GM18909 (cell line): ENCODE measurements at regions not wholly inside any gene's neighbourhood (a gene's known extent, or its start where the extent isn't known, plus 50 kb on each side); places are given as distances from the start of the nearest gene placed in this dataset.

Source experiments
- ATAC-seq: cut with Tn5 transposase; IDR thresholded peaks from one replicate; pipeline ENCODE4 v1.9.1; 2021; ENCODE audit warnings: mild to moderate bottlenecking; ENCODE audit not compliant: unreplicated experiment, poor library complexity

- no peak for ATAC-seq
These were observed 359.9 kb upstream of the DCC start for GRCh38 chr18:51980101-51980500.

- ATAC-seq: no peak
These were observed 351.7 kb upstream of the DCC start for GRCh38 chr18:51988277-51988676.

DNA sequence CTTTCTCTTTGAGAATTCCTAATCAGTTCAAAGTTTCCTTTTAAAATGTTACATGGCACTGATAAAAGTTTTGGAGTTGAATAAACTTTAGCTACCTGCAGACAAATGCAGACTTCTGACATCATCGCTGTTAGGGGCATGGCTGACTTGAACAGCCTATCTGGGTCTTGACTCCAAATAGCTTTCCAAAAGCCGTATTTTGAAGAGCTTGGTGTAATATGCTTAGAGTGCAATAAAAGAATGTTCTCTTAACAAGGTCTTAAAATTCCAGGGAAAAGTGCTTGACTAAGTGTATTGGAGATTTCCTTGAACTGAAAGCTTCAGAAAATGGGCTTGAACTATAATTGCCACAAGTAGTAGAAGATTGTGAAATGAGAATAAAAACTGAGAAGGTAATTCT lies 342.9 kb upstream of the DCC start:
- no peak for ATAC-seq

DNA sequence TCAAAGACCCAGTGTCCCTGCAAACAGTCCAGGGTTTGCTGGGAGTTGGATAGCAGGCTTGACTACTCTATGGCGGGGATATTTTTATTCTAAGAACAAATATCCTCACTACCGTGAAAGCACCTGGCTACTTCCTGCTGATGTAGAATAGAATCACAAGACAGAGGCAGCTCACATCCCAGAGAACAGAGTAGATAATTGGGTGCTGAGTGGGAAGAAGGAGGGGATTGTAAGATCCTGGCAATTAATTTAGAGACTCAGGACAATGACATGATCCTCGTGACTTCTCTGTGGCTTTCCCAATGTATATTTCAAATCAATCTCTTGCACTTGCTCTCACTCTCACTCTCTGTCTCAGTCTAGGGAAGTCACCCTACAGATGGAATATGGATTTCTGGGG lies 341.9 kb upstream of the DCC start:
- ATAC-seq: no peak

GRCh38 chr18:51998711-51999110 lies 341.3 kb upstream of the DCC start:
- no peak for ATAC-seq

- ATAC-seq: no peak
These were observed 340.6 kb upstream of the DCC start for GRCh38 chr18:51999351-51999750.

DNA sequence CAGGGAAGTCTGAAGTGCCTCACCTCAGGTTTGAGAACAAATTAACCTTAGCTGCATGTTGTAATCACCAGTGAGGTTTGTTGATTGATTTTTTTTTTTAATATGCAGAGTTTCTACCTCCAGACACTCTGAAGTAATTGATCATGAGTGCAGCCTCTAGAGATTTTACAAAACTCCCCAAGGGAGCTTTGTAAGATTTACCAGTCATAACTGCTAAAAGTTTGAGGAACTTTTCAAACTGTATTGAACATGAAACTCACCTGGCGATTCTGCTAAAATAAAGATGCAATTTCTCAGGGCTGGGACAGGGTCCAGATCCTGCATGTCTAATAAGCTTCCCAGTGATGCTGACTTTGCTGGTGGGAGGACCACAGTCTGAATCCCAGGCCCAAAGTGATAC lies 339.6 kb upstream of the DCC start:
- no peak for ATAC-seq

GRCh38 chr18:52001106-52001505 lies 338.9 kb upstream of the DCC start:
- no peak for ATAC-seq

DNA sequence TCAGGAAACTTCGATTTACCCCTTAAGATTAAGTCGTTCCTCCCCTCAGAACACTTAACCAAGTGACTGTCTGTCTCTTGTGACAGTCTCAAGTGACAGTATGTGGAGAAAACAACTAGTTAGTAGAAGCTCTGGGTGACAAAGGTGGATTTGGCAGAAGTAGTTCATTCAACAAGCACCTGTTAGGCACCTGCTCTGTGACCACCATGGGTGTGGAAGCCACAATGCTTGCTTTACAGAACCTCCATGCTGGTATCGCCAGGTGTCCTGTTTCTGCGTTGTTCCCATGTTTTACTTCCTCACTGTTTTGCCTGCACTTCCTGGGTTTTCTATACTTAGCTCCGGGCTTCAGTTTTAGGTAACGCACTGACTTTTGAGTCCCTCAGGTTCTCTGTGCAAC lies 337.4 kb upstream of the DCC start:
- no peak for ATAC-seq

DNA sequence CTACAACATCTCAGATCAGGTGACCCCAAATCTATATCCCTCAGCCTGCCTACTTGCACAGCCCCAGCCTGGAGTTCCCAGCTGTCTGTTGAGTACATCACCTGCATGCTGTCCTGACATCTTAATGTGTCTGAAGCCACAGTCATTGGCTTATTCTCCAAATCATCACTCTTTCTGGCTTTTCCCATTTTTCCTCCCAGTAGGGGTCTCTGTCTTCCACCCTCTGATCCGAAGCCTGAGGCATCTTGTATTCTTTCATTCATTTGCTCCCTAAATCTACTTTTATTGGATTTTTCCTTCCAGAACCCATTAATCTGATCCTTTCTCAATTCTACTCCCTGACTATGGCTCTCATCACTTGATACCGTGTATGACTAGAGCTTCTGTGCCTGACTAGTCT lies 332.9 kb upstream of the DCC start:
- no peak for ATAC-seq

GRCh38 chr18:52008330-52008729 lies 331.7 kb upstream of the DCC start:
- no peak for ATAC-seq

DNA sequence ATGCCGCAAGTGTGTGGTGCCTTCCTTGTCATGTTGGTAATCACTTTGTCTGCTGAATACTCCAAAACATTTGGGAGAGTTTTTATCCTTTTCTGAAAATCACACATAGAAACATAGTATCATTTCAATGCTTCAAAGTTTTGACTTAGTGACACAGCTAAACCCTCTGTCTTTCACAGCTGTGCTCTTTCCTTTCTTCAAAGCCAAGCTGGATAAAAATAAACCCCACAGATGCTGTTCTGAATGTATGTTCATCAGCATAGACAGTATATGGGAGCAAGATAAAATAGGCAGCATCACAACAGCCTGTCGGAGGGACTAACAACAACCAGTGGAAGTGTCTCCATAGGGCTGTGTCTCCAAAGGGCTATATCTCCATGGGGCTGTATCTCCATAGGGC lies 331.3 kb upstream of the DCC start:
- ATAC-seq: no peak

GRCh38 chr18:52009958-52010357 lies 330.0 kb upstream of the DCC start:
- ATAC-seq: no peak

DNA sequence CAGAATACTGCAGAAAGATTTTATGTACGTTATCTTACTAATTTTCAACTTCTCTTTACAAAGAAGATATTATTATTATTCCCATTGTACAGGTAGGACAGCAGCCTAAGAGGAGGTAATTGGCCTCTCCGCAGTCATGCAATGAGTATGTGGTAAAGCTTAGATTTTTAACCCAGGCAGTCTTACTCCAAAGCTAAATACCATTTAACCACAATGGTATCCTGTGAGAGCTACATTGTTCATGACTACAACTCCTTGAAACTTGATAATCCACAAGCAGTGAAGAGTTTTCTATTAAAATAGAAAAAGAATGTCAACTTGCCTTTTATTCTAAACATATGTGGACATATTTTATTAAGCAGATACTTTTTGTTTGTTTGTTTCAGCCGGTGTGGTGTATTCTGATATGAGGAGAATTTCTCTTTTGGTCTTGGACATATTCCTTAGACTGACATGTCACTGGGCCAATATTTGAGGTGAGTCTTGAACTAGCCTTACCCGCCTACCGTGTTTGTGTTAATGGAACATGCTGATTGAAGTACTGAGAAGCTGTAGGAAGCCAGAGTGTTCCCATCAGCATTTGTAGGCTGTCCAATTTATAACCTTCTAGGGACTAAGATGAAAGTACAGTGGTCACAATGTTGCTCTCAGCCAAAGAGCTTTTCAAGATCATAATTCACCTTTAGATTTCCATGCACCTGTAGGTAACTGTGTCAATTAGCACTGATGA lies 293.9 kb upstream of the DCC start:
- no peak for ATAC-seq

DNA sequence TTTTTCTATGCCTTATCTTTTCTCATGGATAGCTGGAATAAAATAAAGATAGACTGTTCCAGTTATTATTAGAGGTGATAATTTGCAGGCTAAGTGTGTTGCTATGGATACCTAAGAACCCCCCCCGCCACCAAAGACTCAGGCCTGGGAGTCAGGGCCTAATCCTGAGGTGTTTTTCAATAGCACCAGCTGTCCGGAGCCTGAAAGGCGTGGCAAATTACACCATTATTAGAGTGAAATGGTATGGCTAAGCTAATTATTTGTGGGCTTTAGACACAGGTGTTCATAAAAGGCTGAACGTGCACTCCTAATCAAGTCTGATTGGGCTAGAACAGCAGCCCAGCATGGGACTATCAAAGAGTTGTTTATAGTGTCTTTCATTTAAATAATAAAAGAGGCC lies 293.2 kb upstream of the DCC start:
- no peak for ATAC-seq

DNA sequence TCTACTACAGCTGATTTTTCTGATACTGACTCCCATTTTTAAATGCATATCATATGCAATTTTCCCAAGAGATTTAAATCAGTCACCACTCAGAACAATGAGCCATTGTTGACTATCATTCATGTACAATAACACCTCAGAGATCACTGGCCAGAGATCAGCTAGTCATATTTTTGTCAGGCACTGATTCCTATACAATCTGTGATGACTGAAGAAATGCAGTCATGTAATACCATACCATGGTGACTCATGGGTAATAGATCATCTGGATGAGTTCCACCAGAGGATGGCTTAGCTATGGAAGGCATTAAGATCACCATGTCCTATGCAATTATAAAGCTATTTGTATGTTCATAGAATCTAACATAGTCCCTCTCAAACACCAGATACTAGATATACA lies 285.7 kb upstream of the DCC start:
- no peak for ATAC-seq

DNA sequence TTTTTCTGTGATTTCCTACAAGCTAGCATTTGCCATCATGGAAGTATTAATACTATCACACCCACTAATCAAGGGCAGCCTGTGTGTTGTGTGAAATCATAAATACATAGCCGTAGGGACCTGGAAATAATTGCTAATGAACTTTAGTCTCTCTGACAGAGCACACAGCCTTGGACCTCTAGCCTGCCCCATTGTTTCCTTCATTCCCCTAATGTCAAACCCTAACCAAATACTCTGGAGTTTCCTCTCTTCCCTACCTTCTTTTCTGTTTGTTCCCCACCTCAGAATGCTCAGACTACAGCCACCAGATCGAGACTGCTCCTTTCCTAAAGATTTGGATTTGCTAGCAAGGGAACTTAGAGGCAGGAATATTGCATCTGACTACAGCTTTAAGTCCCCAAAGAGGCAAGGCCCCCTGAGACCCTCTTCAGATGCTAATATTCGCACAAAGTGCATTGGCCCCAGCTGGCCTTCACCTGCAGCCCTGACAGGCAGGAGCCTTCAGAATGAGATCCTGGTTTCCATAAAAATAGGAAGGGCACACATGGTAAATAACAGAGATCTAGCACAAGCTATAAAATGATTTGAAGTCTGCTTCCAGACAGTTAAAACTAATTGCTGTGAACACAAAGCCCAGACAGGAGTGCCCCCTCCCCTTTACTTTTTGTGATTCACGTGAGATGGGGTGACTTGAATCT lies 279.2 kb upstream of the DCC start:
- ATAC-seq: no peak

DNA sequence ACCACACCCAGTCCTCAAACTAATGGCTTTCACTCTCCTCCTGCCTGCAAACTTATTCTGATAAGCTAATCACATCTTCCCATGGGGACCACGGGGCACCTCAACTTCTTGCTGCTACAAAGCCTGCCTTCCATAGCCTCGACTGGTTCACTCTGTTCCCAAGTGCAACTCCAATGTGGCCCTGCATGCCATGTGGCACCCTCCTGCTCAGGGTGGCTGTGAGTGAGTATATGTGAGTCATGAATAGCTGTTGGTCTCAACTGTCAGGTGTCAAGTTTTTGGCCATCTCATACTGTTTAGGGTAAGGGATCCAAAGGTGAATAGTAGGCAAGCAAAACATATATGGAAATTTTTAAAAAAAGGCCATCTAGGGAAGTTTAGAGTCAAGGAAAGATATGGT lies 276.1 kb upstream of the DCC start:
- no peak for ATAC-seq

DNA sequence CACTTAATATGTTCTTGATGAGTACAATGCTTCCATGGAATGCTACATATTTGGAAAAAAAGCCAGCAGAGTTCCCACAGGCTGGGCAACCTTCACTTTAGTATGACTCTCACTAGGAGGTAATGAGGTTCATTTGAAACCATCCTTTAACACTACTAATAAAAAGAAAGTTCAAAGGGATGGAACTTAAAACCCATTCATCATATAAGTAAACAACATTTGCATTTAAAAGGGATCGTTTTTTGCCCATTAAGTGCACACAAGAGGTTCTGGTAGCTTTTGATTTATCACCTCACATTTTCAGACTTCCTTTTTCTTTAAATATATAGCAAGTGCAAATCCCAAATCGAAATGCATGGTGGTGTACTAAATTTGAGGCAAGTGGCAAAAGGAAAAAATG lies 270.8 kb upstream of the DCC start:
- no peak for ATAC-seq

DNA sequence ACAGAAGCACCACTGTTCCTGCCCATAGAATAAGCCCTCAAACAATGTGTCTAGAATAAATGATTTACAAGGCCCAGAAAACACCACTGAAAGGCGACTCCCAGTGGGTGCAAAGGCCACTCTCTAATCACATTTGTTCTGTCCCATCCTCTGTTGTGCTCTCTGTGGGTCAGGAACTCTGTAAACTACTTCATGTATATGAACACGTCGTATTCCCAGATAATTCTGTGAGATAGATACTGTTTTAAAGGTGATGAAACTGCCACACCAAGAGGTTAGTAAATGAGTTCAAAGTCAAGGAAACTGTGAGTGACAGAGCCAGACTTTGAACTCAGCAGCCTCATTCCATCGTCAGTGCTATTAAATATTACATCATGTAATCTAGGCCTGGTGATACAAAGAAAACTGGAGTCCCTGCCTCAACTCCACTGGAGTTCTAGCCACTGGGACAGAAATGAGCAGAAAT lies 269.7 kb upstream of the DCC start:
- no peak for ATAC-seq

GRCh38 chr18:52077251-52077983 lies 262.6 kb upstream of the DCC start:
- no peak for ATAC-seq
